Fibroblast of lung (primary cell): ENCODE measurements at regions not wholly inside any gene's neighbourhood (a gene's known extent, or its start where the extent isn't known, plus 50 kb on each side); places are given as distances from the start of the nearest gene placed in this dataset.

ENCODE experiments used
- DNase-seq, 2 donors: peaks; one replicate each; pipeline versions ENCODE4 v3.0.0 to v3.0.0-alpha.2; 2010; ENCODE audit warnings: low read depth in 2 of 2
- H2AFZ ChIP-seq: 2 replicates; pipeline ENCODE4 v1.5.1; 2012; ENCODE audit warnings: low read length, control low read depth, inconsistent platforms
- H3K27ac ChIP-seq: 2 replicates; pipeline ENCODE4 v1.5.1; 2011; ENCODE audit warnings: low read length, control low read depth; ENCODE audit not compliant: insufficient read depth
- H3K27me3 ChIP-seq: 2 replicates; pipeline ENCODE4 v1.5.1; 2011; ENCODE audit warnings: mild to moderate bottlenecking, low read length; ENCODE audit not compliant: control insufficient read depth, insufficient read depth
- H3K36me3 ChIP-seq: 2 replicates; pipeline ENCODE4 v1.5.1; 2011; ENCODE audit warnings: low read length; ENCODE audit not compliant: control insufficient read depth, insufficient read depth
- H3K4me1 ChIP-seq: 2 replicates; pipeline ENCODE4 v1.5.1; 2011; ENCODE audit warnings: low read length; ENCODE audit not compliant: control insufficient read depth, insufficient read depth; ENCODE audit errors: extremely low read depth
- H3K4me2 ChIP-seq: 2 replicates; pipeline ENCODE4 v1.5.1; 2011; ENCODE audit warnings: low read length, control low read depth; ENCODE audit not compliant: insufficient read depth; ENCODE audit errors: extremely low read depth
- H3K4me3 ChIP-seq, 4 experiments: fragments of 200-600 bp in 1 of 4; sonication (generic) in 1 of 4; replicated peaks in 1 of 4; 2 replicates each; pipeline ENCODE4 v1.5.1; 2011 to 2016; ENCODE audit warnings: low read length in 4 of 4, low read depth in 3 of 4, mild to moderate bottlenecking in 3 of 4, control low read depth in 2 of 4, inconsistent platforms in 1 of 4, mixed read lengths in 1 of 4; ENCODE audit not compliant: insufficient read depth in 1 of 4; ENCODE audit errors: control extremely low read depth in 1 of 4
- H3K79me2 ChIP-seq: 2 replicates; pipeline ENCODE4 v1.5.1; 2012; ENCODE audit warnings: mild to moderate bottlenecking, low read length, inconsistent platforms; ENCODE audit not compliant: control insufficient read depth, insufficient read depth
- H3K9ac ChIP-seq: 2 replicates; pipeline ENCODE4 v1.5.1; 2011; ENCODE audit warnings: mild to moderate bottlenecking, low read length, control low read depth; ENCODE audit not compliant: insufficient read depth
- H3K9me3 ChIP-seq: 2 replicates; pipeline ENCODE4 v1.5.1; 2012; ENCODE audit warnings: low read depth, low read length; ENCODE audit not compliant: control insufficient read depth, insufficient read depth
- H4K20me1 ChIP-seq: 2 replicates; pipeline ENCODE4 v1.5.1; 2011; ENCODE audit warnings: low read length; ENCODE audit not compliant: control insufficient read depth, insufficient read depth; ENCODE audit errors: extremely low read depth
- CTCF ChIP-seq, 2 donors: IDR thresholded peaks in 1 of 2; conservative IDR thresholded peaks in 1 of 2; 1 replicate in 1 of 2; 2 replicates in 1 of 2; pipeline ENCODE4 v1.5.1; 2011 to 2012; ENCODE audit warnings: low read length in 2 of 2, control low read depth in 1 of 2, inconsistent platforms in 1 of 2, low read depth in 1 of 2, mild to moderate bottlenecking in 1 of 2
- EZH2 ChIP-seq: IDR thresholded peaks from 2 replicates; pipeline ENCODE4 v1.5.1; 2012; ENCODE audit warnings: low read length, control low read depth, mild to moderate bottlenecking; ENCODE audit errors: missing control alignments

- TF ChIP-seq EZH2 (no peak), CTCF (conservative IDR thresholded peaks at IDR 0.05 in 1 of 2, IDR thresholded peaks at IDR 0.05 in 1 of 2; ENCODE audit: low read depth in 1 of 2, low read length in 2 of 2) (no peak)
- DNase-seq = no peak
These were observed 1161.5 kb downstream of the PCDH9 start for GRCh38 chr13:66068683-66069082.

GRCh38 chr13:66048888-66049287 is 1181.2 kb downstream of the PCDH9 start:
- no peaks in the 10 kb centered on the region for H3K9me3 ChIP-seq
- H3K27ac ChIP-seq = no peak overlapping the region
- H3K36me3 ChIP-seq = no peaks in the 10 kb centered on the region
- H3K9ac ChIP-seq = no peak overlapping the region
- no peak overlapping the region for H2AFZ ChIP-seq
- H3K4me1 ChIP-seq = no peaks in the 10 kb centered on the region
- no peak overlapping the region for H3K4me3 ChIP-seq
- no peak for TF ChIP-seq CTCF (conservative IDR thresholded peaks at IDR 0.05 in 1 of 2, IDR thresholded peaks at IDR 0.05 in 1 of 2; ENCODE audit: low read depth in 1 of 2, low read length in 2 of 2)
- no peak for TF ChIP-seq EZH2
- no peaks in the 10 kb centered on the region for H3K79me2 ChIP-seq
- no peak for DNase-seq
- no peak overlapping the region for H3K4me2 ChIP-seq
- H3K27me3 ChIP-seq = no peaks in the 10 kb centered on the region
- H4K20me1 ChIP-seq = no peaks in the 10 kb centered on the region

More at GRCh38 chr13:66068683-66069082, 1161.5 kb downstream of the PCDH9 start:
- H4K20me1 ChIP-seq = no peaks in the 10 kb centered on the region
- no peaks in the 10 kb centered on the region for H3K79me2 ChIP-seq
- no peak overlapping the region for H3K4me2 ChIP-seq
- H3K36me3 ChIP-seq = no peaks in the 10 kb centered on the region
- no peak overlapping the region for H3K9ac ChIP-seq
- H3K27ac ChIP-seq = no peak overlapping the region
- no peak overlapping the region for H3K4me3 ChIP-seq
- no peaks in the 10 kb centered on the region for H3K27me3 ChIP-seq
- H2AFZ ChIP-seq = no peak overlapping the region
- H3K9me3 ChIP-seq = no peaks in the 10 kb centered on the region
- H3K4me1 ChIP-seq = no peaks in the 10 kb centered on the region

- Histone ChIP-seq H3K4me3 (no peak overlapping the region), H3K4me2 (no peak overlapping the region), H4K20me1 (no peaks in the 10 kb centered on the region), H3K27me3 (no peaks in the 10 kb centered on the region), H3K9me3 (no peaks in the 10 kb centered on the region), H3K9ac (no peak overlapping the region), H3K79me2 (no peaks in the 10 kb centered on the region), H3K4me1 (no peaks in the 10 kb centered on the region), H2AFZ (no peak overlapping the region), H3K36me3 (no peaks in the 10 kb centered on the region), H3K27ac (no peak overlapping the region)
- DNase-seq = no peak
- TF ChIP-seq CTCF (conservative IDR thresholded peaks at IDR 0.05 in 1 of 2, IDR thresholded peaks at IDR 0.05 in 1 of 2; ENCODE audit: low read depth in 1 of 2, low read length in 2 of 2) (no peak), EZH2 (no peak)
These were observed 1189.6 kb downstream of the PCDH9 start for GRCh38 chr13:66040506-66040905.
